ENCODE measurements at regions not wholly inside any gene's neighbourhood (a gene's known extent, or its start where the extent isn't known, plus 50 kb on each side); places are given as distances from the start of the nearest gene placed in this dataset.

DNA sequence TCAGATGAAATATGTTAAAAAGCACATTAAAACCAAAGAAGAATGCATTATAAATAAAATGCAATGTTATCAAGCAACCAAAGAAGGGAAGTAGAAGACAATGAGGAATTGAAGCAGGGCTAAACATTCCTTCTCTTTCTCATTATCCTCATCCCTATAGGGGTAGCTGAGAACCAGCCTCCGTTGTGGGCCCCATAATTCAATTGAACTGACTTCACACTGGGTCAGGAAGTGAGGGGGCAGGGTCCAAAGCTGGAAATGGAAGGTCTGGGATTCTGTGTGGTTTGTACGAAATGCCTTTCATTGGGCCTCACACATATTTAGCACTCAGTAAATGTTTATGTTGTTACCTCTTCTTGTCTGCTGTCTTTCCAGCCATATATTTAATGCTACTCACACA is 220.4 kb upstream of the CD180 start:
- peak; percentile 58 for ATAC-seq
- DNase-seq (ENCODE audit: low spot score): no peak
- CTCF ChIA-PET: no interaction called here
- TF ChIP-seq ELF4 (CRISPR knock-in tag; IDR thresholded peaks at IDR 0.05; ENCODE audit: low read depth): no peak
- TF ChIP-seq, protein P1, sequence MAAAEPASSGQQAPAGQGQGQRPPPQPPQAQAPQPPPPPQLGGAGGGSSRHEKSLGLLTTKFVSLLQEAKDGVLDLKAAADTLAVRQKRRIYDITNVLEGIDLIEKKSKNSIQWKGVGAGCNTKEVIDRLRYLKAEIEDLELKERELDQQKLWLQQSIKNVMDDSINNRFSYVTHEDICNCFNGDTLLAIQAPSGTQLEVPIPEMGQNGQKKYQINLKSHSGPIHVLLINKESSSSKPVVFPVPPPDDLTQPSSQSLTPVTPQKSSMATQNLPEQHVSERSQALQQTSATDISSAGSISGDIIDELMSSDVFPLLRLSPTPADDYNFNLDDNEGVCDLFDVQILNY (CRISPR knock-in tag; IDR thresholded peaks at IDR 0.05): no peak
- TF ChIP-seq, protein P2, sequence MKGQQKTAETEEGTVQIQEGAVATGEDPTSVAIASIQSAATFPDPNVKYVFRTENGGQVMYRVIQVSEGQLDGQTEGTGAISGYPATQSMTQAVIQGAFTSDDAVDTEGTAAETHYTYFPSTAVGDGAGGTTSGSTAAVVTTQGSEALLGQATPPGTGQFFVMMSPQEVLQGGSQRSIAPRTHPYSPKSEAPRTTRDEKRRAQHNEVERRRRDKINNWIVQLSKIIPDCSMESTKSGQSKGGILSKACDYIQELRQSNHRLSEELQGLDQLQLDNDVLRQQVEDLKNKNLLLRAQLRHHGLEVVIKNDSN (CRISPR knock-in tag; IDR thresholded peaks at IDR 0.05): no peak
- no peak for TF ChIP-seq ZNF396 (CRISPR knock-in tag; IDR thresholded peaks at IDR 0.05; ENCODE audit: borderline replicate concordance)
- TF ChIP-seq GRHL2 (CRISPR knock-in tag; IDR thresholded peaks at IDR 0.05; ENCODE audit: insufficient replicate concordance, severe bottlenecking): no peak
- TF ChIP-seq NR2C2 (CRISPR knock-in tag; IDR thresholded peaks at IDR 0.05): no peak
- TF ChIP-seq, protein P3, sequence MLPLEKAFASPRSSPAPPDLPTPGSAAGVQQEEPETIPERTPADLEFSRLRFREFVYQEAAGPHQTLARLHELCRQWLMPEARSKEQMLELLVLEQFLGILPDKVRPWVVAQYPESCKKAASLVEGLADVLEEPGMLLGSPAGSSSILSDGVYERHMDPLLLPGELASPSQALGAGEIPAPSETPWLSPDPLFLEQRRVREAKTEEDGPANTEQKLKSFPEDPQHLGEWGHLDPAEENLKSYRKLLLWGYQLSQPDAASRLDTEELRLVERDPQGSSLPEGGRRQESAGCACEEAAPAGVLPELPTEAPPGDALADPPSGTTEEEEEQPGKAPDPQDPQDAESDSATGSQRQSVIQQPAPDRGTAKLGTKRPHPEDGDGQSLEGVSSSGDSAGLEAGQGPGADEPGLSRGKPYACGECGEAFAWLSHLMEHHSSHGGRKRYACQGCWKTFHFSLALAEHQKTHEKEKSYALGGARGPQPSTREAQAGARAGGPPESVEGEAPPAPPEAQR (CRISPR knock-in tag; IDR thresholded peaks at IDR 0.05): no peak
- TF ChIP-seq ETV6 (CRISPR knock-in tag; IDR thresholded peaks at IDR 0.05): no peak
- Mint-ChIP-seq H3K36me3 (0 out of 2 replicates have a peak, but pooled peaks cover 2% of the 10 kb centered on the region), H3K27ac (no peak overlapping the region; the same call in 1 of the 2 replicates), H3K27me3 (ENCODE audit: low read depth) (peaks cover 24% of the 10 kb centered on the region), H3K9me3 (0 out of 2 replicates have a peak, but pooled peaks cover 4% of the 10 kb centered on the region), H3K4me1 (peaks cover 47% of the 10 kb centered on the region), H3K4me3 (no peak overlapping the region)
- POLR2A ChIA-PET: no interaction called here

DNA sequence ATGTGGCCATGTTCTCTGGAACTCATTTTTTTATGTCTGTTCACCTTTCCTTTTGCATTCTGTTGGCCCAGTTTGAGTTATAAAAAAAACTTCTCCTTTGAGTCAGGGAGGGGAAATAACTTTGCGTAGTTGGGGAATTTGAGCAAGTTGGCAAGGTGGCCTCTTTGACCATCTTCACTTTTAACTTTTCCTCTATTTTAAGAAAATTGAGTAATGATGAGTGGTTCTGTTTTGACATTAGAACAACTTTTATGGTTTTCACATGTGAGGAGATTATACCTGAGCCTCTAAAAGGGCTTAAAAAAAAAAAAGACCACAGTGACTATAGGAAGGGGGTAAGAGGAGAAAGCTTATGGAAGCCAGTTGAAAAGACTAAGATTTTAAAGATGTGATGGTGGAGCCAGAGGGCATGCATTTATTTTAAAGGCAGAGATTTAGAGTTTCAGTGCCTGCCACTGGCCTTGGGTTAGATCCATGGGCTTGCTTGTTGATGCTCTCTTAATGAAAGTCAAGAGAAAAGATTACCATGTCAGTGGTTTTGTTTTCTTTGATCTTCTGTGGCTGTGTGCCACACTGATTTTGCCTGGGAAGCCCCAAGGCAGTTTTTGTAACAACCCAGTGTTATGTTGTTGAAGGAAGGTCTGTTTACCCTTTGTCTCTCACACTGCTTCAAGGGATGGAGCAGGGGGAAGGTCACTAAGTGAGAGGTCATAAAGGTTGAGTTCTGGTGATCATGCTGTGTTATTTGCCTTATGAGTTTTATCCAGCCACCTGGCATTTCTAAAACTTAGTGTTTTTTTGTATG is 219.7 kb upstream of the CD180 start:
- Mint-ChIP-seq H3K4me3 (no peak overlapping the region), H3K9me3 (0 out of 2 replicates have a peak, but pooled peaks cover 4% of the 10 kb centered on the region), H3K27ac (peak overlapping the region; percentile 51), H3K36me3 (0 out of 2 replicates have a peak, but pooled peaks cover 2% of the 10 kb centered on the region), H3K4me1 (peaks cover 47% of the 10 kb centered on the region), H3K27me3 (ENCODE audit: low read depth) (peaks cover 24% of the 10 kb centered on the region)
- CTCF ChIA-PET: no interaction called here
- peak; percentile 79 for ATAC-seq
- DNase-seq (ENCODE audit: low spot score): no peak
- POLR2A ChIA-PET: no interaction called here
- TF ChIP-seq FOXJ3 (CRISPR knock-in tag; IDR thresholded peaks at IDR 0.05; ENCODE audit: borderline replicate concordance) (no peak), GRHL2 (CRISPR knock-in tag; IDR thresholded peaks at IDR 0.05; ENCODE audit: insufficient replicate concordance, severe bottlenecking) (no peak), RELA (CRISPR knock-in tag; IDR thresholded peaks at IDR 0.05; ENCODE audit: borderline replicate concordance) (no peak), MYBL2 (CRISPR knock-in tag; IDR thresholded peaks at IDR 0.05) (no peak), NR3C1 (CRISPR knock-in tag; conservative IDR thresholded peaks at IDR 0.05; ENCODE audit: low read depth) (no peak), NR2C2 (CRISPR knock-in tag; IDR thresholded peaks at IDR 0.05) (no peak), ZNF317 (CRISPR knock-in tag; IDR thresholded peaks at IDR 0.05; ENCODE audit: borderline replicate concordance, low read depth) (no peak), OVOL2 (CRISPR knock-in tag; IDR thresholded peaks at IDR 0.05; ENCODE audit: borderline replicate concordance) (no peak), SMAD4 (CRISPR knock-in tag; IDR thresholded peaks at IDR 0.05) (no peak)
- TF ChIP-seq, protein P4, sequence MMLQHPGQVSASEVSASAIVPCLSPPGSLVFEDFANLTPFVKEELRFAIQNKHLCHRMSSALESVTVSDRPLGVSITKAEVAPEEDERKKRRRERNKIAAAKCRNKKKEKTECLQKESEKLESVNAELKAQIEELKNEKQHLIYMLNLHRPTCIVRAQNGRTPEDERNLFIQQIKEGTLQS (CRISPR knock-in tag; conservative IDR thresholded peaks at IDR 0.05): no peak
- TF ChIP-seq, protein P5, sequence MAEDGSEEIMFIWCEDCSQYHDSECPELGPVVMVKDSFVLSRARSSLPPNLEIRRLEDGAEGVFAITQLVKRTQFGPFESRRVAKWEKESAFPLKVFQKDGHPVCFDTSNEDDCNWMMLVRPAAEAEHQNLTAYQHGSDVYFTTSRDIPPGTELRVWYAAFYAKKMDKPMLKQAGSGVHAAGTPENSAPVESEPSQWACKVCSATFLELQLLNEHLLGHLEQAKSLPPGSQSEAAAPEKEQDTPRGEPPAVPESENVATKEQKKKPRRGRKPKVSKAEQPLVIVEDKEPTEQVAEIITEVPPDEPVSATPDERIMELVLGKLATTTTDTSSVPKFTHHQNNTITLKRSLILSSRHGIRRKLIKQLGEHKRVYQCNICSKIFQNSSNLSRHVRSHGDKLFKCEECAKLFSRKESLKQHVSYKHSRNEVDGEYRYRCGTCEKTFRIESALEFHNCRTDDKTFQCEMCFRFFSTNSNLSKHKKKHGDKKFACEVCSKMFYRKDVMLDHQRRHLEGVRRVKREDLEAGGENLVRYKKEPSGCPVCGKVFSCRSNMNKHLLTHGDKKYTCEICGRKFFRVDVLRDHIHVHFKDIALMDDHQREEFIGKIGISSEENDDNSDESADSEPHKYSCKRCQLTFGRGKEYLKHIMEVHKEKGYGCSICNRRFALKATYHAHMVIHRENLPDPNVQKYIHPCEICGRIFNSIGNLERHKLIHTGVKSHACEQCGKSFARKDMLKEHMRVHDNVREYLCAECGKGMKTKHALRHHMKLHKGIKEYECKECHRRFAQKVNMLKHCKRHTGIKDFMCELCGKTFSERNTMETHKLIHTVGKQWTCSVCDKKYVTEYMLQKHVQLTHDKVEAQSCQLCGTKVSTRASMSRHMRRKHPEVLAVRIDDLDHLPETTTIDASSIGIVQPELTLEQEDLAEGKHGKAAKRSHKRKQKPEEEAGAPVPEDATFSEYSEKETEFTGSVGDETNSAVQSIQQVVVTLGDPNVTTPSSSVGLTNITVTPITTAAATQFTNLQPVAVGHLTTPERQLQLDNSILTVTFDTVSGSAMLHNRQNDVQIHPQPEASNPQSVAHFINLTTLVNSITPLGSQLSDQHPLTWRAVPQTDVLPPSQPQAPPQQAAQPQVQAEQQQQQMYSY (CRISPR knock-in tag; IDR thresholded peaks at IDR 0.05): no peak
- TF ChIP-seq, protein P6, sequence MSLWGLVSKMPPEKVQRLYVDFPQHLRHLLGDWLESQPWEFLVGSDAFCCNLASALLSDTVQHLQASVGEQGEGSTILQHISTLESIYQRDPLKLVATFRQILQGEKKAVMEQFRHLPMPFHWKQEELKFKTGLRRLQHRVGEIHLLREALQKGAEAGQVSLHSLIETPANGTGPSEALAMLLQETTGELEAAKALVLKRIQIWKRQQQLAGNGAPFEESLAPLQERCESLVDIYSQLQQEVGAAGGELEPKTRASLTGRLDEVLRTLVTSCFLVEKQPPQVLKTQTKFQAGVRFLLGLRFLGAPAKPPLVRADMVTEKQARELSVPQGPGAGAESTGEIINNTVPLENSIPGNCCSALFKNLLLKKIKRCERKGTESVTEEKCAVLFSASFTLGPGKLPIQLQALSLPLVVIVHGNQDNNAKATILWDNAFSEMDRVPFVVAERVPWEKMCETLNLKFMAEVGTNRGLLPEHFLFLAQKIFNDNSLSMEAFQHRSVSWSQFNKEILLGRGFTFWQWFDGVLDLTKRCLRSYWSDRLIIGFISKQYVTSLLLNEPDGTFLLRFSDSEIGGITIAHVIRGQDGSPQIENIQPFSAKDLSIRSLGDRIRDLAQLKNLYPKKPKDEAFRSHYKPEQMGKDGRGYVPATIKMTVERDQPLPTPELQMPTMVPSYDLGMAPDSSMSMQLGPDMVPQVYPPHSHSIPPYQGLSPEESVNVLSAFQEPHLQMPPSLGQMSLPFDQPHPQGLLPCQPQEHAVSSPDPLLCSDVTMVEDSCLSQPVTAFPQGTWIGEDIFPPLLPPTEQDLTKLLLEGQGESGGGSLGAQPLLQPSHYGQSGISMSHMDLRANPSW (CRISPR knock-in tag; conservative IDR thresholded peaks at IDR 0.05; ENCODE audit: low read depth): no peak
- TF ChIP-seq, protein P7, sequence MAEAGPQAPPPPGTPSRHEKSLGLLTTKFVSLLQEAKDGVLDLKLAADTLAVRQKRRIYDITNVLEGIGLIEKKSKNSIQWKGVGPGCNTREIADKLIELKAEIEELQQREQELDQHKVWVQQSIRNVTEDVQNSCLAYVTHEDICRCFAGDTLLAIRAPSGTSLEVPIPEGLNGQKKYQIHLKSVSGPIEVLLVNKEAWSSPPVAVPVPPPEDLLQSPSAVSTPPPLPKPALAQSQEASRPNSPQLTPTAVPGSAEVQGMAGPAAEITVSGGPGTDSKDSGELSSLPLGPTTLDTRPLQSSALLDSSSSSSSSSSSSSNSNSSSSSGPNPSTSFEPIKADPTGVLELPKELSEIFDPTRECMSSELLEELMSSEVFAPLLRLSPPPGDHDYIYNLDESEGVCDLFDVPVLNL (CRISPR knock-in tag; IDR thresholded peaks at IDR 0.05; ENCODE audit: borderline replicate concordance, low read depth): no peak

Measured in WTC11 (cell line).